T-helper 1 cell treated with Interleukin-12 subunit alpha and Interleukin-12 subunit beta and Interleukin-4 antibody, amounts not matched to agents 30 ng/mL and 1 ng/mL, for 36 hours (primary cell): ENCODE measurements at regions not wholly inside any gene's neighbourhood (a gene's known extent, or its start where the extent isn't known, plus 50 kb on each side); places are given as distances from the start of the nearest gene placed in this dataset.
"Not testable (repeated sequence)": the region's sequence is repeated elsewhere in the genome, so short reads cannot be mapped to it uniquely, and the experiment has no call there.

ENCODE experiments used
- intact Hi-C: fragments of 100-400 bp; cut with micrococcal nuclease; formaldehyde crosslinking; loops from one replicate; pipeline ENCODE4 v1.15.1; 2024

- intact Hi-C loops, result no loop called here
Measured at GRCh38 chr13:49859560-49859959, 67.1 kb upstream of the KPNA3 start.

DNA sequence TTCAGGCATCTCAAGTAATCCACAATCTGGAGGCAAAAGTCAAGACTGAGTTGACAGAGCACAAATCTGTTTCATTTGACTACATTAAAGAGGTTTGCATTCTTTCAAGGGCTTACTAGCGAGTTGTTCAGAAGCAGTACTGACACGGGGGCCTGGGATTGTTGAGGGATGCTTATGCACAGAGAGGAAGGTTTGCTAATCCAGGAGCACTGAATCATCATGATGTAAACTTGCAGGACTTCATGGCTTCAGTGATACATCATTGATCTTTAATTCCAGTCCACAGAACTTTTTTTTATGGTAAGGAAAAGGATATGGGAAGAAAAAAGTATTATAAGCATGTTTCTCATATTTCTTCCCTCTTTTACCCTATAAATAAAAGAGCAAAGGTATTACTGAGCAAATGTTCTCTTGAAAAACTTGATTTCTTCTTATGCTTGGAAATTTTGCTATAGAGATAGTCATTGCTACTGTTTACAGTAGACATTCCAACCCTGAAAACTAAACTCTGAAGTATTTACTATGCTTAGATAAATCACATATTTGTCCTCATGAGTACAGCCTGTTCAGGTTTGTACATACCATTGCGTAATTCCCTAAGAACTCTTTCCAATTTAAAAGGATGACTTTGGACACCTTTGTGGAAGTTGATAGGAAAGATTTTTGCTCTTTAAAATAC is 65.8 kb upstream of the KPNA3 start:
- intact Hi-C loops, result no loop called here

GRCh38 chr13:49855930-49856329 is 63.4 kb upstream of the KPNA3 start:
- intact Hi-C loops, result no loop called here

- intact Hi-C loops, result no loop called here
Measured at GRCh38 chr13:49853535-49853934, 61.1 kb upstream of the KPNA3 start.

DNA sequence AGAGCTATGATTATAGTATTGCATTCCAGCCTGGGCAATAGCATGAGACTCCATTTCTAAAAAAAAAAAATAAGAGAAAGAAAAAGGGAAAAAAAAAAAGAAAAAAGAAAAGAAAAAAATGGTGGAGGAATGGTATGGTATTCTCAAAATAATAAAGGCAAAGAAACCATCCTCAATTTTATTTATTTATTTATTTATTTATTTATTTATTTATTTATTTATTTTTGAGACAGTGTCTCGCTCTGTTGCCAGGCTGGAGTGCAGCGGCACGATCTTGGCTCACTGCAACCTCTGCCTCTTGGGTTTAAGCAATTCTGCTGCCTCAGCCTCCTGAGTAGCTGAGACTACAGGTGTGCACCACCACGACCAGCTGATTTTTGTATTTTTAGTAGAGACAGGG is 60.0 kb upstream of the KPNA3 start:
- intact Hi-C loops, result not testable (repeated sequence)

DNA sequence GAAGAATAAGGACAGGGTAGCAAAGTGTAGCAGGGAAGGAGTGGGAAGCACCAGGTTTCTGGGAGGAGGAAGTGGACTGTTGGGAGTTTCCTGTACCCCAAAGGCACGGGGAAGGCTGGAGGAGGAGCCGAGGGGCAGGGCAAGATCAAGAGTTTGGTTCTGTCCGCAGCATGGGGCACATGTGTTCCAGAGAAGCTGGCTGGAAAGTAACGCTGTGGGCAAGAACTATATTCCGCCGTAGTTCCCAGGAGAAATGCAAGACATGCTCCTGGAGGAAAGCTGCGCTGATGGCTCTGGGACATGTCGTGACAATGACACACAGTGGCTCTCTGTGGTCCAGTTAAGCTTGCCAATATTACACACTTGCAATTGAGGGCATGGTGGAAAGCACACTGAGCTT is 51.7 kb upstream of the KPNA3 start:
- intact Hi-C loops, result loop anchor here (10.0 kb wide), 1 partner anchor 1231 kb away; no protein-coding TSS in a partner anchor
